ENCODE measurements at regions not wholly inside any gene's neighbourhood (a gene's known extent, or its start where the extent isn't known, plus 50 kb on each side); places are given as distances from the start of the nearest gene placed in this dataset.

- TF ChIP-seq CTCF (IDR thresholded peaks at IDR 0.05) (no peak), POLR2A (IDR thresholded peaks at IDR 0.05) (no peak)
Observed at GRCh38 chr11:79600711-79601110, 159.9 kb upstream of the TENM4 start.
